ENCODE measurements at regions not wholly inside any gene's neighbourhood (a gene's known extent, or its start where the extent isn't known, plus 50 kb on each side); places are given as distances from the start of the nearest gene placed in this dataset.

GRCh38 chr7:113460067-113460466 is 341.7 kb upstream of the SMIM30 start:
- Histone ChIP-seq H3K9ac (ENCODE audit: low read length) (no peak overlapping the region), H3K27ac (ENCODE audit: low read depth, low read length) (no peak overlapping the region), H3K36me3 (ENCODE audit: control insufficient read depth, insufficient read depth, low read length) (no peaks in the 10 kb centered on the region), H3K9me3 (ENCODE audit: control insufficient read depth, insufficient read depth, low read depth, low read length) (no peaks in the 10 kb centered on the region), H3K4me1 (ENCODE audit: control insufficient read depth, insufficient read depth, low read length) (no peaks in the 10 kb centered on the region), H3K4me3 (ENCODE audit: low read depth, low read length) (no peak overlapping the region), H3K27me3 (ENCODE audit: control insufficient read depth, insufficient read depth, low read length) (no peaks in the 10 kb centered on the region)

GRCh38 chr7:113456533-113456932 is 338.2 kb upstream of the SMIM30 start:
- H3K9ac ChIP-seq (ENCODE audit: low read length) = no peak overlapping the region
- no peaks in the 10 kb centered on the region for H3K4me1 ChIP-seq (ENCODE audit: control insufficient read depth, insufficient read depth, low read length)
- H3K9me3 ChIP-seq (ENCODE audit: control insufficient read depth, insufficient read depth, low read depth, low read length) = no peaks in the 10 kb centered on the region
- no peak overlapping the region for H3K27ac ChIP-seq (ENCODE audit: low read depth, low read length)
- no peak overlapping the region for H3K4me3 ChIP-seq (ENCODE audit: low read depth, low read length)
- H3K36me3 ChIP-seq (ENCODE audit: control insufficient read depth, insufficient read depth, low read length) = no peaks in the 10 kb centered on the region
- H3K27me3 ChIP-seq (ENCODE audit: control insufficient read depth, insufficient read depth, low read length) = no peaks in the 10 kb centered on the region

- Histone ChIP-seq H3K9me3 (ENCODE audit: control insufficient read depth, insufficient read depth, low read depth, low read length) (no peaks in the 10 kb centered on the region), H3K27me3 (ENCODE audit: control insufficient read depth, insufficient read depth, low read length) (no peaks in the 10 kb centered on the region), H3K4me3 (ENCODE audit: low read depth, low read length) (no peak overlapping the region), H3K9ac (ENCODE audit: low read length) (no peak overlapping the region), H3K4me1 (ENCODE audit: control insufficient read depth, insufficient read depth, low read length) (no peaks in the 10 kb centered on the region), H3K36me3 (ENCODE audit: control insufficient read depth, insufficient read depth, low read length) (no peaks in the 10 kb centered on the region), H3K27ac (ENCODE audit: low read depth, low read length) (no peak overlapping the region)
Observed at GRCh38 chr7:113454597-113455169, 336.3 kb upstream of the SMIM30 start.

GRCh38 chr7:113452245-113452644 is 333.9 kb upstream of the SMIM30 start:
- Histone ChIP-seq H3K9me3 (ENCODE audit: control insufficient read depth, insufficient read depth, low read depth, low read length) (no peaks in the 10 kb centered on the region), H3K36me3 (ENCODE audit: control insufficient read depth, insufficient read depth, low read length) (no peaks in the 10 kb centered on the region), H3K27me3 (ENCODE audit: control insufficient read depth, insufficient read depth, low read length) (no peaks in the 10 kb centered on the region), H3K9ac (ENCODE audit: low read length) (no peak overlapping the region), H3K4me3 (ENCODE audit: low read depth, low read length) (no peak overlapping the region), H3K27ac (ENCODE audit: low read depth, low read length) (no peak overlapping the region), H3K4me1 (ENCODE audit: control insufficient read depth, insufficient read depth, low read length) (no peaks in the 10 kb centered on the region)

- Histone ChIP-seq H3K27ac (ENCODE audit: low read depth, low read length) (no peak overlapping the region), H3K4me1 (ENCODE audit: control insufficient read depth, insufficient read depth, low read length) (no peaks in the 10 kb centered on the region)
Observed at GRCh38 chr7:113446791-113447190, 328.4 kb upstream of the SMIM30 start.

GRCh38 chr7:113446391-113446790 is 328.0 kb upstream of the SMIM30 start:
- Histone ChIP-seq H3K4me1 (ENCODE audit: control insufficient read depth, insufficient read depth, low read length) (no peaks in the 10 kb centered on the region), H3K9ac (ENCODE audit: low read length) (no peak overlapping the region), H3K27me3 (ENCODE audit: control insufficient read depth, insufficient read depth, low read length) (no peaks in the 10 kb centered on the region), H3K27ac (ENCODE audit: low read depth, low read length) (no peak overlapping the region), H3K36me3 (ENCODE audit: control insufficient read depth, insufficient read depth, low read length) (no peaks in the 10 kb centered on the region), H3K9me3 (ENCODE audit: control insufficient read depth, insufficient read depth, low read depth, low read length) (no peaks in the 10 kb centered on the region), H3K4me3 (ENCODE audit: low read depth, low read length) (no peak overlapping the region)

More at GRCh38 chr7:113446791-113447190, 328.4 kb upstream of the SMIM30 start:
- no peaks in the 10 kb centered on the region for H3K9me3 ChIP-seq (ENCODE audit: control insufficient read depth, insufficient read depth, low read depth, low read length)
- H3K4me3 ChIP-seq (ENCODE audit: low read depth, low read length) = no peak overlapping the region
- no peak overlapping the region for H3K9ac ChIP-seq (ENCODE audit: low read length)
- H3K27me3 ChIP-seq (ENCODE audit: control insufficient read depth, insufficient read depth, low read length) = no peaks in the 10 kb centered on the region
- no peaks in the 10 kb centered on the region for H3K36me3 ChIP-seq (ENCODE audit: control insufficient read depth, insufficient read depth, low read length)

GRCh38 chr7:113444261-113444660 is 325.9 kb upstream of the SMIM30 start:
- H3K9me3 ChIP-seq (ENCODE audit: control insufficient read depth, insufficient read depth, low read depth, low read length) = no peaks in the 10 kb centered on the region
- no peak overlapping the region for H3K27ac ChIP-seq (ENCODE audit: low read depth, low read length)
- H3K9ac ChIP-seq (ENCODE audit: low read length) = no peak overlapping the region
- no peaks in the 10 kb centered on the region for H3K36me3 ChIP-seq (ENCODE audit: control insufficient read depth, insufficient read depth, low read length)
- H3K27me3 ChIP-seq (ENCODE audit: control insufficient read depth, insufficient read depth, low read length) = no peaks in the 10 kb centered on the region
- H3K4me1 ChIP-seq (ENCODE audit: control insufficient read depth, insufficient read depth, low read length) = no peaks in the 10 kb centered on the region
- H3K4me3 ChIP-seq (ENCODE audit: low read depth, low read length) = no peak overlapping the region

- no peak overlapping the region for H3K27ac ChIP-seq (ENCODE audit: low read depth, low read length)
- H3K27me3 ChIP-seq (ENCODE audit: control insufficient read depth, insufficient read depth, low read length) = no peaks in the 10 kb centered on the region
- no peaks in the 10 kb centered on the region for H3K4me1 ChIP-seq (ENCODE audit: control insufficient read depth, insufficient read depth, low read length)
- no peaks in the 10 kb centered on the region for H3K36me3 ChIP-seq (ENCODE audit: control insufficient read depth, insufficient read depth, low read length)
- H3K9me3 ChIP-seq (ENCODE audit: control insufficient read depth, insufficient read depth, low read depth, low read length) = no peaks in the 10 kb centered on the region
- no peak overlapping the region for H3K9ac ChIP-seq (ENCODE audit: low read length)
- no peak overlapping the region for H3K4me3 ChIP-seq (ENCODE audit: low read depth, low read length)
Observed at GRCh38 chr7:113440173-113440572, 321.8 kb upstream of the SMIM30 start.

- Histone ChIP-seq H3K36me3 (ENCODE audit: control insufficient read depth, insufficient read depth, low read length) (no peaks in the 10 kb centered on the region), H3K27ac (ENCODE audit: low read depth, low read length) (no peak overlapping the region), H3K4me3 (ENCODE audit: low read depth, low read length) (no peak overlapping the region), H3K4me1 (ENCODE audit: control insufficient read depth, insufficient read depth, low read length) (no peaks in the 10 kb centered on the region), H3K9me3 (ENCODE audit: control insufficient read depth, insufficient read depth, low read depth, low read length) (no peaks in the 10 kb centered on the region), H3K27me3 (ENCODE audit: control insufficient read depth, insufficient read depth, low read length) (no peaks in the 10 kb centered on the region), H3K9ac (ENCODE audit: low read length) (no peak overlapping the region)
Observed at GRCh38 chr7:113431406-113431805, 313.1 kb upstream of the SMIM30 start.

GRCh38 chr7:113424185-113424817 is 305.9 kb upstream of the SMIM30 start:
- no peaks in the 10 kb centered on the region for H3K4me1 ChIP-seq (ENCODE audit: control insufficient read depth, insufficient read depth, low read length)
- H3K9me3 ChIP-seq (ENCODE audit: control insufficient read depth, insufficient read depth, low read depth, low read length) = no peaks in the 10 kb centered on the region
- no peak overlapping the region for H3K9ac ChIP-seq (ENCODE audit: low read length)
- H3K27me3 ChIP-seq (ENCODE audit: control insufficient read depth, insufficient read depth, low read length) = no peaks in the 10 kb centered on the region
- H3K27ac ChIP-seq (ENCODE audit: low read depth, low read length) = no peak overlapping the region
- H3K4me3 ChIP-seq (ENCODE audit: low read depth, low read length) = no peak overlapping the region
- H3K36me3 ChIP-seq (ENCODE audit: control insufficient read depth, insufficient read depth, low read length) = no peaks in the 10 kb centered on the region

- no peaks in the 10 kb centered on the region for H3K9me3 ChIP-seq (ENCODE audit: control insufficient read depth, insufficient read depth, low read depth, low read length)
- no peak overlapping the region for H3K27ac ChIP-seq (ENCODE audit: low read depth, low read length)
- no peaks in the 10 kb centered on the region for H3K27me3 ChIP-seq (ENCODE audit: control insufficient read depth, insufficient read depth, low read length)
- H3K36me3 ChIP-seq (ENCODE audit: control insufficient read depth, insufficient read depth, low read length) = no peaks in the 10 kb centered on the region
- no peak overlapping the region for H3K4me3 ChIP-seq (ENCODE audit: low read depth, low read length)
- H3K9ac ChIP-seq (ENCODE audit: low read length) = no peak overlapping the region
- no peaks in the 10 kb centered on the region for H3K4me1 ChIP-seq (ENCODE audit: control insufficient read depth, insufficient read depth, low read length)
Observed at GRCh38 chr7:113421696-113422330, 303.5 kb upstream of the SMIM30 start.

All from HUES6 (cell line).